Peyer's patch (tissue), 4 donors: ENCODE measurements at regions not wholly inside any gene's neighbourhood (a gene's known extent, or its start where the extent isn't known, plus 50 kb on each side); places are given as distances from the start of the nearest gene placed in this dataset.

Experiments
- POLR2A ChIP-seq, 2 donors: fragments of 450-650 bp; IDR thresholded peaks; one replicate each; pipeline ENCODE4 v1.5.1; 2017; ENCODE audit warnings: antibody characterized with exemption in 2 of 2, mild to moderate bottlenecking in 2 of 2, moderate library complexity in 2 of 2
- TF ChIP-seq, protein P1 (sequence below), 6 experiments: fragments of 450-650 bp in 4 of 6; fragments of 200-600 bp in 2 of 6; sonication (generic) in 1 of 6; IDR thresholded peaks; one replicate each; pipeline ENCODE4 v1.5.1; 2017 to 2019; ENCODE audit warnings: antibody characterized with exemption in 6 of 6, mild to moderate bottlenecking in 3 of 6, moderate library complexity in 1 of 6

DNA sequence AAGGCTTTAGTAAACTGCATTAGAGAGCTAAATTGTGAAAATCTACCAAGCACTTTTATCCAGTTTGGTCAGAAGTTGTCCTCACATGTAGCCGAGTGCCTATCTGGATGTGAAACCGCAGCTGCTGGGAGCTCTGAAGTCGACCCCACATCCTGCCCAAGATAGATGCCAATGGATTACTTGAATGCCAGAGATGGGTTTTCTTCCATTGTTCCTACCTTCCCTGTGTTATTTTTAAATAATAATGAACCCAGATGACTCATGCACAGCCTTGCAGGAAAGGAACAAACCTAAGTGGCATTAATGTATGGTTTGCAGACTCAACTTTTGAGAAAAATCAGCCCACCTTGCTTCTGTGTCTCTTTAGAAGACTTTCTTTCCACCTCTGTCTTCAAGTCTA is 408.5 kb downstream of the FBXO15 start:
- TF ChIP-seq, protein P1, sequence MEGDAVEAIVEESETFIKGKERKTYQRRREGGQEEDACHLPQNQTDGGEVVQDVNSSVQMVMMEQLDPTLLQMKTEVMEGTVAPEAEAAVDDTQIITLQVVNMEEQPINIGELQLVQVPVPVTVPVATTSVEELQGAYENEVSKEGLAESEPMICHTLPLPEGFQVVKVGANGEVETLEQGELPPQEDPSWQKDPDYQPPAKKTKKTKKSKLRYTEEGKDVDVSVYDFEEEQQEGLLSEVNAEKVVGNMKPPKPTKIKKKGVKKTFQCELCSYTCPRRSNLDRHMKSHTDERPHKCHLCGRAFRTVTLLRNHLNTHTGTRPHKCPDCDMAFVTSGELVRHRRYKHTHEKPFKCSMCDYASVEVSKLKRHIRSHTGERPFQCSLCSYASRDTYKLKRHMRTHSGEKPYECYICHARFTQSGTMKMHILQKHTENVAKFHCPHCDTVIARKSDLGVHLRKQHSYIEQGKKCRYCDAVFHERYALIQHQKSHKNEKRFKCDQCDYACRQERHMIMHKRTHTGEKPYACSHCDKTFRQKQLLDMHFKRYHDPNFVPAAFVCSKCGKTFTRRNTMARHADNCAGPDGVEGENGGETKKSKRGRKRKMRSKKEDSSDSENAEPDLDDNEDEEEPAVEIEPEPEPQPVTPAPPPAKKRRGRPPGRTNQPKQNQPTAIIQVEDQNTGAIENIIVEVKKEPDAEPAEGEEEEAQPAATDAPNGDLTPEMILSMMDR (IDR thresholded peaks at IDR 0.05), result no peak
- TF ChIP-seq POLR2A (IDR thresholded peaks at IDR 0.05), result no peak
